C4-2B (cell line): ENCODE measurements at regions not wholly inside any gene's neighbourhood (a gene's known extent, or its start where the extent isn't known, plus 50 kb on each side); places are given as distances from the start of the nearest gene placed in this dataset.

Experiments
- H3K27ac ChIP-seq: fragments of 450-650 bp; 2 replicates; pipeline ENCODE4 v1.5.1; 2017
- CTCF ChIP-seq: fragments of 450-650 bp; conservative IDR thresholded peaks from 2 replicates; pipeline ENCODE4 v1.5.1; 2017; ENCODE audit warnings: mild to moderate bottlenecking
- ZFX ChIP-seq: fragments of 450-650 bp; IDR thresholded peaks from 2 replicates; pipeline ENCODE4 v1.6.1; 2017

DNA sequence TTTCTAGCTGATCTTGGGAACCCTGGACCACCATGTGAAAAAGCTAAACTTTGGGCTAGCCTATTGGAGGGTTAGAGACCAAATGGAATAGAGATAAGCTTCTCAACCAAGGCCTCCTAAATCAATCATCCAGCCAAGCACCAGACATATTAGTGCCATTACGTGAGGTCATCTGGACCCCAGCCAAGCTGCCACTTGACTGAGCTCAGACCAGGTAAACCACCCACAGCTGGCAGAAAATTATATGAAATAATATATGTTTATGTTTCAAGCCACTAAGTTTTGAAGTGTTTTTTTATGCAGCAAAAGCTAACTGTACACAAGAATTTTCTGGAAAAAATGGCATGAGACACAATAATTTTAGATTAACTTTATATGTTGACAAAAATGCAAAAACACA is 82.6 kb upstream of the PCGF5 start:
- no peak overlapping the region for H3K27ac ChIP-seq
- TF ChIP-seq ZFX (no peak), CTCF (no peak)

DNA sequence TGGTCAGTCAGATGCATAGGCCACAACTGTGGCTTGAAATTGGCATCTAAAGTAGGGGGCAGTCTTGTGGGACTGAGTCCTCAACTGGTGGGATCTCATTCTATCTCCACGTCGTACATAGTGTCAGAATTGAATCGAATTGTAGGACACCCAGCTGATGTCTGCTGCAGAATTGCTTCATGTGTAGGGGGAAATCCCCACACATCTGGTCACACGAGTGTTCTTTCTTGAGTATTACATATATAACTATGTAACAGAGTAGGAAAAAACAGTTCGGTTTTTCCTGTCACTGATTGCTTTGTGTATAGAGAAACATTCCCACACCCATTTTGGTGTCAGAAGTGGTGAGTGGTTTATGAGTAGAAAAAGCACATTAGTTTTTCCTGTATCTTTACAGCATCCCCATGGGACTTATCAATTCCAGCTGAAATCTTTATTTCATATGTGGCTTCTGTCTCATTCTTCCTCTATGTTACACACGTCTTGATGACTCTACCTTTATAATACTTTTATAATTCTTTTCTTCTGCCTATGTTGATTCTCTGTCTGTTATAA is 79.4 kb upstream of the PCGF5 start:
- TF ChIP-seq ZFX: no peak
- TF ChIP-seq CTCF: no peak
- no peak overlapping the region for H3K27ac ChIP-seq

DNA sequence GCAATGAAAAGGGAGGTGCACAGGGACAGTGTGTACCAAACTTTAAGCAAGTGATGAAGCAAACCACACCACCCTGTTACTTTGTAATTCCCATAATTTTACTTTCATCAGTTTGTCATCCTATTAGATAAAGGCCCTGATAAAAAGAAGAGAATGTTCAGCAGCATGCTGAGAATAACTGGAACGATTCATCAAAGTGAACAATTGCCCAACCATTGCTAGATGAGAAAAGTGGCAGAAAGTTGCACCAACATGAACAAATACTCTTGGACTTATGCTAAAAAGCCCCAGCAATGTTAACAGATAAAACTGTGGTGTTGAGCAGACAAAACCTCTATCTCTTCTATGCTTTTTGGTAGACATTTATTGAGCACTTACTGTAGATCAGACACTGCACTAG is 75.5 kb upstream of the PCGF5 start:
- H3K27ac ChIP-seq: no peak overlapping the region
- no peak for TF ChIP-seq CTCF

DNA sequence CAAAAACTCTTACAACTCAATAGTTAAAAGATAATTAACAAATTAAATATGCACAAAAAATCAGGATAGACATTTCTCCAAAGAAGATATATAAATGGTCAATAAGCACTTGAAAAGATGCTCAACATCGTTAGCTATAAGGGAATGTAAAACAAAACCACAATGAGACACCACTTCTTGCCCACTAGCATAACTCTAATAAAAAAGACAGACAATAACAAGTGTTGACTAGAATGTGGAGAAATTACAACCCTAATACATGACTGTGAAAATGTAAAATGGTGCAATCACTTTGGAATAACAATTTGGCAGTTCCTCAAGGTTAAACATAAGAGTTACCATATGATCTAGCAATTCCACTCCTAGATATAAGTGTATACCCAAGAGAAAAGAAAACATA is 74.3 kb upstream of the PCGF5 start:
- no peak overlapping the region for H3K27ac ChIP-seq
- TF ChIP-seq CTCF (no peak), ZFX (no peak)

DNA sequence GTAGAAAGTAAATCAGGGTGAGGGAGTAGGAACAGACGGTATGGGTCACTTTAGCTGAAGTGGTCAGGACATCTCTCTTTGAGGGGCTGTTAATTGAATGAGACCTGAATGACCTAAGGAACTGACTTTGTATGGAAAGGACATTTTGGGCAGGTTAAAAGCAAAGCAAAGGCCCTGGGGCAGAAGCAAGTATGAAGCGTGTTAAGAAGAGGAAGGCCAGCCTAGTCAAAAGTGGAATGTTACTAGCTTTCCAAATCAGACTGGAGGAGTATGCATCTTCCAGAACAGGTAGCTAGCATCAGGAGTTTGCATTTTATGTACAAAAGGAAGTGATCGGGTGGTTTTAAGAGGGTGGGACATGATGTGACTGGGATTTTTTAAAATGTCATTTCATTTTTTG is 70.9 kb upstream of the PCGF5 start:
- no peak overlapping the region for H3K27ac ChIP-seq
- TF ChIP-seq ZFX: no peak
- TF ChIP-seq CTCF: no peak

DNA sequence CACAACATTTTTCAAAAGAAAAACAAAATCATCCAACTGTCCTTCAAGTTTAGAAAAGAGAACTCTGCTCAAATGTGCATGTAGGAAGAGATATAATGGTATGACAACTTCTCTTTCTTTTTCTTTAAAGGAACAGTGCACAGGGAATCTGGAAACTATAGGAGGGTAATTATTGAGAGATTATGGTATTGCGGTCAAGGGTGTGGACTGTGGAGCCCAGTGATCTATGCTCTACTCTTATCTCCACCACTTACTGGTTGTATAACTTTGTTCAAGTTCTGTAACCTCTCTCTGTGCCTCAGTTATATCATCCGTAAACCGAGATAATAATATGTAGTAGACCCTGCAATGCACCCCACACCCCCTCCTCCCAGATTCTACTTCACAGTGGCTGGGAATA is 69.8 kb upstream of the PCGF5 start:
- TF ChIP-seq CTCF: no peak
- no peak for TF ChIP-seq ZFX

GRCh38 chr10:91153508-91153907 is 67.0 kb upstream of the PCGF5 start:
- TF ChIP-seq CTCF: no peak
- no peak for TF ChIP-seq ZFX
- H3K27ac ChIP-seq: no peak overlapping the region

More for the DNA sequence above, 69.8 kb upstream of the PCGF5 start:
- H3K27ac ChIP-seq: no peak overlapping the region
